IMR-90 (cell line): ENCODE measurements at regions not wholly inside any gene's neighbourhood (a gene's known extent, or its start where the extent isn't known, plus 50 kb on each side); places are given as distances from the start of the nearest gene placed in this dataset.

Experiments
- ATAC-seq: fragments of 200-7000 bp; cut with Tn5 transposase; 2 replicates; pipeline ENCODE4 v1.9.1; 2020; ENCODE audit warnings: low read depth, mild to moderate bottlenecking, moderate library complexity
- BruUV-seq: library from RNA; stranded (reverse); fragments of 400-500 nt; replicated peaks from 2 replicates; lab custom pipeline; 2021; lab: Mats Ljungman, UMichigan
- CTCF ChIA-PET: fragments of 300-600 bp; formaldehyde crosslinking; extraction: SDS; loops from one replicate; lab custom pipeline; 2021; ENCODE audit warnings: antibody characterized with exemption; lab: Yijun Ruan, JAX
- POLR2A ChIA-PET: fragments of 300-600 bp; sonication (Branson Sonifier 250); formaldehyde crosslinking; loops from one replicate; lab custom pipeline; 2022; ENCODE audit warnings: antibody characterized with exemption; ENCODE audit not compliant: unreplicated experiment; lab: Charles Lee
- DNase-seq: peaks from one replicate; pipeline ENCODE4 v3.0.0; 2013
- H2AFZ ChIP-seq: replicated peaks from 2 replicates; pipeline ENCODE3; 2013; ENCODE audit warnings: low read length, mild to moderate bottlenecking; ENCODE audit not compliant: poor library complexity
- H2AK5ac ChIP-seq: 2 replicates; pipeline ENCODE4 v1.6.1; 2013; ENCODE audit warnings: low read depth, low read length, inconsistent platforms
- H2AK9ac ChIP-seq: replicated peaks from 2 replicates; pipeline ENCODE3; 2013; ENCODE audit warnings: mild to moderate bottlenecking, low read depth, low read length, moderate library complexity; ENCODE audit not compliant: poor library complexity
- H2BK120ac ChIP-seq: 2 replicates; pipeline ENCODE4 v1.6.1; 2013; ENCODE audit warnings: low read depth, low read length, inconsistent platforms
- H2BK15ac ChIP-seq: 3 replicates; pipeline ENCODE4 v1.6.1; 2013; ENCODE audit warnings: low read depth, low read length, inconsistent platforms
- H2BK20ac ChIP-seq: 2 replicates; pipeline ENCODE4 v1.6.1; 2013; ENCODE audit warnings: low read depth, mild to moderate bottlenecking, inconsistent platforms, low read length, moderate library complexity
- H2BK5ac ChIP-seq: 2 replicates; pipeline ENCODE4 v1.6.1; 2013; ENCODE audit warnings: mild to moderate bottlenecking, low read depth, low read length, inconsistent platforms; ENCODE audit not compliant: poor library complexity, severe bottlenecking
- H3K14ac ChIP-seq: replicated peaks from 2 replicates; pipeline ENCODE4 v1.6.1; 2013; ENCODE audit warnings: low read depth, low read length, inconsistent platforms
- H3K18ac ChIP-seq: 2 replicates; pipeline ENCODE4 v1.6.1; 2013; ENCODE audit warnings: low read depth, low read length, control low read depth
- H3K23ac ChIP-seq: 2 replicates; pipeline ENCODE4 v1.6.1; 2013; ENCODE audit warnings: low read depth, low read length, inconsistent platforms
- H3K27ac ChIP-seq: 2 replicates; pipeline ENCODE4 v1.5.1; 2013; ENCODE audit warnings: mild to moderate bottlenecking, control low read depth, low read length; ENCODE audit not compliant: insufficient read depth
- H3K27me3 ChIP-seq: 2 replicates; pipeline ENCODE4 v1.6.1; 2013; ENCODE audit warnings: low read length; ENCODE audit not compliant: control insufficient read depth, insufficient read depth
- H3K36me3 ChIP-seq: 2 replicates; pipeline ENCODE4 v1.6.1; 2013; ENCODE audit warnings: low read length, mixed read lengths; ENCODE audit not compliant: control insufficient read depth, insufficient read depth
- H3K4ac ChIP-seq: 2 replicates; pipeline ENCODE4 v1.6.1; 2013; ENCODE audit warnings: low read depth, low read length, inconsistent platforms
- H3K4me1 ChIP-seq: 2 replicates; pipeline ENCODE4 v1.6.1; 2013; ENCODE audit warnings: low read length, mixed read lengths; ENCODE audit not compliant: control insufficient read depth, insufficient read depth
- H3K4me2 ChIP-seq: 2 replicates; pipeline ENCODE4 v1.6.1; 2013; ENCODE audit warnings: low read depth, mild to moderate bottlenecking, control low read depth, low read length, moderate library complexity
- H3K4me3 ChIP-seq: 2 replicates; pipeline ENCODE4 v1.5.1; 2013; ENCODE audit warnings: low read depth, mild to moderate bottlenecking, control low read depth, low read length, moderate library complexity; ENCODE audit not compliant: insufficient read depth
- H3K56ac ChIP-seq: 2 replicates; pipeline ENCODE4 v1.6.1; 2013; ENCODE audit warnings: low read length, inconsistent platforms; ENCODE audit not compliant: insufficient read depth; ENCODE audit errors: extremely low read depth
- H3K79me1 ChIP-seq, 2 experiments: 2 replicates each; pipeline ENCODE4 v1.6.1; 2013; ENCODE audit warnings: low read length in 2 of 2, inconsistent platforms in 1 of 2, low read depth in 1 of 2
- H3K9ac ChIP-seq: 2 replicates; pipeline ENCODE4 v1.6.1; 2013; ENCODE audit warnings: low read depth, low read length, control low read depth
- H3K9me1 ChIP-seq: 2 replicates; pipeline ENCODE4 v1.6.1; 2013; ENCODE audit warnings: low read length, inconsistent platforms; ENCODE audit not compliant: insufficient read depth
- H3K9me3 ChIP-seq: 2 replicates; pipeline ENCODE4 v1.6.1; 2013; ENCODE audit warnings: low read length; ENCODE audit not compliant: control insufficient read depth, insufficient read depth
- H4K20me1 ChIP-seq: 2 replicates; pipeline ENCODE4 v1.6.1; 2013; ENCODE audit warnings: low read length, inconsistent platforms; ENCODE audit not compliant: insufficient read depth
- H4K5ac ChIP-seq: 2 replicates; pipeline ENCODE4 v1.6.1; 2013; ENCODE audit warnings: mild to moderate bottlenecking, low read depth, low read length, control low read depth
- H4K8ac ChIP-seq, 2 experiments: 2 replicates each; pipeline ENCODE4 v1.6.1; 2013; ENCODE audit warnings: low read depth in 2 of 2, low read length in 2 of 2, control low read depth in 1 of 2, inconsistent platforms in 1 of 2
- H4K91ac ChIP-seq: 2 replicates; pipeline ENCODE4 v1.6.1; 2013; ENCODE audit warnings: low read depth, low read length, inconsistent platforms; ENCODE audit not compliant: insufficient read depth
- BHLHE40 ChIP-seq: fragments of 150-350 bp; IDR thresholded peaks from 2 replicates; pipeline ENCODE4 v1.6.1; 2016; ENCODE audit warnings: mild to moderate bottlenecking, low read depth, low read length
- CEBPB ChIP-seq: IDR thresholded peaks from 2 replicates; pipeline ENCODE4 v1.6.1; 2012; ENCODE audit warnings: low read depth, low read length, improper control_type of control experiment
- CHD1 ChIP-seq: IDR thresholded peaks from 2 replicates; pipeline ENCODE4 v1.6.1; 2012; ENCODE audit warnings: low read depth, low read length, improper control_type of control experiment
- ELK1 ChIP-seq: fragments of 150-350 bp; IDR thresholded peaks from 2 replicates; pipeline ENCODE4 v1.6.1; 2016; ENCODE audit warnings: low read depth, mild to moderate bottlenecking, low read length, moderate library complexity, borderline replicate concordance
- FOS ChIP-seq: fragments of 150-350 bp; IDR thresholded peaks from 2 replicates; pipeline ENCODE4 v1.6.1; 2016; ENCODE audit warnings: low read depth, low read length
- MAFK ChIP-seq: IDR thresholded peaks from 2 replicates; pipeline ENCODE4 v1.6.1; 2012; ENCODE audit warnings: low read depth, low read length, improper control_type of control experiment
- MAZ ChIP-seq: IDR thresholded peaks from 2 replicates; pipeline ENCODE4 v1.6.1; 2012; ENCODE audit warnings: low read depth, mild to moderate bottlenecking, low read length, improper control_type of control experiment, moderate library complexity, borderline replicate concordance
- MXI1 ChIP-seq: IDR thresholded peaks from 2 replicates; pipeline ENCODE4 v1.6.1; 2012; ENCODE audit warnings: low read depth, mild to moderate bottlenecking, low read length, moderate library complexity, borderline replicate concordance
- NFE2L2 ChIP-seq: fragments of 150-350 bp; IDR thresholded peaks from 2 replicates; pipeline ENCODE4 v1.6.1; 2016; ENCODE audit warnings: low read depth, mild to moderate bottlenecking, low read length
- POLR2A ChIP-seq: IDR thresholded peaks from 2 replicates; pipeline ENCODE4 v1.6.1; 2012; ENCODE audit warnings: mild to moderate bottlenecking, low read depth, low read length
- RAD21 ChIP-seq: IDR thresholded peaks from 2 replicates; pipeline ENCODE4 v1.6.1; 2012; ENCODE audit warnings: low read length, improper control_type of control experiment
- RCOR1 ChIP-seq: IDR thresholded peaks from 2 replicates; pipeline ENCODE4 v1.6.1; 2012; ENCODE audit warnings: mild to moderate bottlenecking, low read length, improper control_type of control experiment; ENCODE audit not compliant: insufficient replicate concordance
- RFX5 ChIP-seq: IDR thresholded peaks from 2 replicates; pipeline ENCODE4 v1.8.0; 2012; ENCODE audit warnings: low read depth, mild to moderate bottlenecking, low read length, moderate library complexity
- SMC3 ChIP-seq: fragments of 150-350 bp; IDR thresholded peaks from 2 replicates; pipeline ENCODE4 v1.6.1; 2016; ENCODE audit warnings: low read depth, mild to moderate bottlenecking, antibody characterized with exemption, low read length, moderate library complexity
- WGBS, 2 experiments: methylation state at CpG; one replicate each; pipeline versions ENCODE4 v1.1.5 to v1.1.7; 2013; ENCODE audit warnings: missing lambda C conversion rate in 2 of 2; ENCODE audit not compliant: insufficient read length in 1 of 2; ENCODE audit errors: extremely low coverage in 2 of 2; 5-methylcytosine and 5-hydroxymethylcytosine counted together
- dilution Hi-C: fragments of 300-500 bp; cut with HindIII; formaldehyde crosslinking; loops from one replicate; pipeline ENCODE4 v1.14.3; 2018; ENCODE audit warnings: low sequenced_read_pairs; ENCODE audit not compliant: unreplicated experiment
- in situ Hi-C: fragments of 300-500 bp; cut with MboI; formaldehyde crosslinking; loops from 3 replicates; pipeline ENCODE4 v1.14.3; 2019; ENCODE audit warnings: low sequenced_read_pairs, inconsistent platforms, mixed read lengths
- intact Hi-C: fragments of 100-400 bp; cut with micrococcal nuclease; formaldehyde crosslinking; loops from 2 replicates; pipeline ENCODE4 v1.10.0; 2022
- TF ChIP-seq, protein P1 (sequence below): fragments of 150-350 bp; IDR thresholded peaks from 2 replicates; pipeline ENCODE4 v1.6.1; 2017; ENCODE audit warnings: mild to moderate bottlenecking, antibody characterized with exemption, low read length, low read depth
- TF ChIP-seq, protein P2 (sequence below): conservative IDR thresholded peaks from 2 replicates; pipeline ENCODE4 v1.5.1; 2012; ENCODE audit warnings: mild to moderate bottlenecking, low read depth, low read length, improper control_type of control experiment

GRCh38 chr11:76279646-76280045 is 73.3 kb upstream of the WNT11 start:
- Histone ChIP-seq H3K36me3 (no peaks in the 10 kb centered on the region), H4K20me1 (no peaks in the 10 kb centered on the region), H2BK15ac (no peak overlapping the region), H4K91ac (no peak overlapping the region), H4K5ac (no peak overlapping the region), H3K56ac (no peak overlapping the region), H3K23ac (no peak overlapping the region), H3K18ac (no peak overlapping the region), H3K4me1 (no peaks in the 10 kb centered on the region), H3K27ac (no peak overlapping the region), H2AFZ (no peak overlapping the region), H3K79me1 (no peaks in the 10 kb centered on the region), H3K4ac (no peak overlapping the region), H3K9me1 (no peaks in the 10 kb centered on the region), H3K9ac (no peak overlapping the region), H2BK20ac (no peak overlapping the region), H2AK5ac (no peak overlapping the region), H2BK120ac (no peak overlapping the region), H4K8ac (no peak overlapping the region), H2AK9ac (no peak overlapping the region), H3K14ac (no peak overlapping the region), H3K9me3 (peaks cover 2% of the 10 kb centered on the region), H2BK5ac (no peak overlapping the region), H3K4me3 (no peak overlapping the region), H3K27me3 (peaks cover 89% of the 10 kb centered on the region), H3K4me2 (no peak overlapping the region)
- ATAC-seq (no peak), DNase-seq (no peak)
- ChIA-PET POLR2A (no interaction called here), CTCF (interaction anchor here (1.0 kb wide), 1 partner anchor 39 kb away, joined by 3 read pairs; no protein-coding TSS in a partner anchor)
- 53% methylated on average over 5 of the region's 7 CpGs; no CpG with 5 or more reads in 1 of the 2 experiments for WGBS, 2 experiments
- in situ Hi-C loops = no loop called here
- dilution Hi-C loops = no loop called here
- TF ChIP-seq, protein P1, sequence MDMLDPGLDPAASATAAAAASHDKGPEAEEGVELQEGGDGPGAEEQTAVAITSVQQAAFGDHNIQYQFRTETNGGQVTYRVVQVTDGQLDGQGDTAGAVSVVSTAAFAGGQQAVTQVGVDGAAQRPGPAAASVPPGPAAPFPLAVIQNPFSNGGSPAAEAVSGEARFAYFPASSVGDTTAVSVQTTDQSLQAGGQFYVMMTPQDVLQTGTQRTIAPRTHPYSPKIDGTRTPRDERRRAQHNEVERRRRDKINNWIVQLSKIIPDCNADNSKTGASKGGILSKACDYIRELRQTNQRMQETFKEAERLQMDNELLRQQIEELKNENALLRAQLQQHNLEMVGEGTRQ = no peak
- TF ChIP-seq FOS = no peak
- no peak for TF ChIP-seq BHLHE40
- TF ChIP-seq RFX5 = no peak
- TF ChIP-seq, protein P2, sequence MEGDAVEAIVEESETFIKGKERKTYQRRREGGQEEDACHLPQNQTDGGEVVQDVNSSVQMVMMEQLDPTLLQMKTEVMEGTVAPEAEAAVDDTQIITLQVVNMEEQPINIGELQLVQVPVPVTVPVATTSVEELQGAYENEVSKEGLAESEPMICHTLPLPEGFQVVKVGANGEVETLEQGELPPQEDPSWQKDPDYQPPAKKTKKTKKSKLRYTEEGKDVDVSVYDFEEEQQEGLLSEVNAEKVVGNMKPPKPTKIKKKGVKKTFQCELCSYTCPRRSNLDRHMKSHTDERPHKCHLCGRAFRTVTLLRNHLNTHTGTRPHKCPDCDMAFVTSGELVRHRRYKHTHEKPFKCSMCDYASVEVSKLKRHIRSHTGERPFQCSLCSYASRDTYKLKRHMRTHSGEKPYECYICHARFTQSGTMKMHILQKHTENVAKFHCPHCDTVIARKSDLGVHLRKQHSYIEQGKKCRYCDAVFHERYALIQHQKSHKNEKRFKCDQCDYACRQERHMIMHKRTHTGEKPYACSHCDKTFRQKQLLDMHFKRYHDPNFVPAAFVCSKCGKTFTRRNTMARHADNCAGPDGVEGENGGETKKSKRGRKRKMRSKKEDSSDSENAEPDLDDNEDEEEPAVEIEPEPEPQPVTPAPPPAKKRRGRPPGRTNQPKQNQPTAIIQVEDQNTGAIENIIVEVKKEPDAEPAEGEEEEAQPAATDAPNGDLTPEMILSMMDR = no peak
- no peak for TF ChIP-seq ELK1
- TF ChIP-seq MXI1 = no peak
- no peak for TF ChIP-seq POLR2A
- no peak for TF ChIP-seq CHD1
- no peak for TF ChIP-seq MAFK
- TF ChIP-seq CEBPB = no peak
- no peak for TF ChIP-seq RCOR1
- no peak for TF ChIP-seq SMC3
- no peak for TF ChIP-seq RAD21
- no peak for TF ChIP-seq MAZ
- TF ChIP-seq NFE2L2 = no peak
- intact Hi-C loops = no loop called here
- BruUV-seq = no TSS peak
